Activated CD4-positive, alpha-beta T cell treated with anti-CD3 and anti-CD28 coated beads, Interleukin-2, amount 10 ng/mL, durations not matched to agents 24 days and 14 days (primary cell): ENCODE measurements at regions not wholly inside any gene's neighbourhood (a gene's known extent, or its start where the extent isn't known, plus 50 kb on each side); places are given as distances from the start of the nearest gene placed in this dataset.

Experiments
- DNase-seq: peaks from one replicate; pipeline ENCODE4 v3.0.0; 2022
- H3K27ac Mint-ChIP-seq: one replicate; pipeline ENCODE4 v1.8.0; 2022; ENCODE audit warnings: mild to moderate bottlenecking, mixed read lengths
- H3K27me3 Mint-ChIP-seq: one replicate; pipeline ENCODE4 v1.8.0; 2022; ENCODE audit warnings: mixed read lengths
- H3K36me3 Mint-ChIP-seq: one replicate; pipeline ENCODE4 v1.8.0; 2022; ENCODE audit warnings: low read depth, mild to moderate bottlenecking, mixed read lengths
- H3K4me1 Mint-ChIP-seq: one replicate; pipeline ENCODE4 v1.8.0; 2021; ENCODE audit warnings: mixed read lengths
- H3K4me3 Mint-ChIP-seq: one replicate; pipeline ENCODE4 v1.8.0; 2022; ENCODE audit warnings: mild to moderate bottlenecking, moderate library complexity, mixed read lengths
- H3K9me3 Mint-ChIP-seq: one replicate; pipeline ENCODE4 v1.8.0; 2021; ENCODE audit warnings: mixed read lengths
- intact Hi-C: fragments of 100-400 bp; cut with micrococcal nuclease; formaldehyde crosslinking; loops from one replicate; pipeline ENCODE4 v1.15.1; 2023

- no peak overlapping the region for H3K4me3 Mint-ChIP-seq
- peaks cover 1% of the 10 kb centered on the region for H3K4me1 Mint-ChIP-seq
- H3K27ac Mint-ChIP-seq, result no peak overlapping the region
- peak; percentile 88 for DNase-seq
- intact Hi-C loops, result no loop called here
- H3K27me3 Mint-ChIP-seq, result peaks cover 2% of the 10 kb centered on the region
- no peaks in the 10 kb centered on the region for H3K36me3 Mint-ChIP-seq
- no peaks in the 10 kb centered on the region for H3K9me3 Mint-ChIP-seq
These were observed 184.8 kb upstream of the CIBAR2 start for GRCh38 chr16:85296859-85297660.

- peaks cover 1% of the 10 kb centered on the region for H3K4me1 Mint-ChIP-seq
- intact Hi-C loops, result no loop called here
- H3K27me3 Mint-ChIP-seq, result peaks cover 2% of the 10 kb centered on the region
- no peaks in the 10 kb centered on the region for H3K9me3 Mint-ChIP-seq
- H3K36me3 Mint-ChIP-seq, result no peaks in the 10 kb centered on the region
- DNase-seq, result no peak
- H3K4me3 Mint-ChIP-seq, result no peak overlapping the region
- no peak overlapping the region for H3K27ac Mint-ChIP-seq
These were observed 185.6 kb upstream of the CIBAR2 start for GRCh38 chr16:85297881-85298280.

- H3K4me1 Mint-ChIP-seq, result peaks cover 16% of the 10 kb centered on the region
- H3K27ac Mint-ChIP-seq, result no peak overlapping the region
- H3K9me3 Mint-ChIP-seq, result no peaks in the 10 kb centered on the region
- DNase-seq, result no peak
- no peaks in the 10 kb centered on the region for H3K36me3 Mint-ChIP-seq
- H3K4me3 Mint-ChIP-seq, result no peak overlapping the region
- intact Hi-C loops, result loop anchor here (5.0 kb wide), 2 partner anchors 127 to 417 kb away; no protein-coding TSS in a partner anchor
- H3K27me3 Mint-ChIP-seq, result peaks cover 2% of the 10 kb centered on the region
These were observed 188.2 kb upstream of the CIBAR2 start for GRCh38 chr16:85300406-85300968.

- peaks cover 20% of the 10 kb centered on the region for H3K4me1 Mint-ChIP-seq
- H3K27me3 Mint-ChIP-seq, result peaks cover 2% of the 10 kb centered on the region
- H3K9me3 Mint-ChIP-seq, result no peaks in the 10 kb centered on the region
These were observed 189.0 kb upstream of the CIBAR2 start for GRCh38 chr16:85301231-85301630.

GRCh38 chr16:85302018-85302847, 190.0 kb upstream of the CIBAR2 start:
- intact Hi-C loops, result loop anchor here (2.0 to 5.0 kb wide), 3 partner anchors 125 to 415 kb away; partner anchors contain the start of gene GSE1
- DNase-seq, result no peak
- Mint-ChIP-seq H3K27ac (no peak overlapping the region), H3K4me3 (no peak overlapping the region), H3K9me3 (no peaks in the 10 kb centered on the region), H3K27me3 (peaks cover 2% of the 10 kb centered on the region), H3K36me3 (no peaks in the 10 kb centered on the region), H3K4me1 (peaks cover 25% of the 10 kb centered on the region)

More at GRCh38 chr16:85301231-85301630, 189.0 kb upstream of the CIBAR2 start:
- intact Hi-C loops, result loop anchor here (5.0 kb wide), 2 partner anchors 126 to 416 kb away; no protein-coding TSS in a partner anchor
- no peak for DNase-seq
- no peak overlapping the region for H3K4me3 Mint-ChIP-seq
- H3K36me3 Mint-ChIP-seq, result no peaks in the 10 kb centered on the region
- no peak overlapping the region for H3K27ac Mint-ChIP-seq

- H3K4me3 Mint-ChIP-seq, result peak overlapping the region; percentile 86
- intact Hi-C loops, result loop anchor here (1.0 to 5.0 kb wide), 4 partner anchors 27 to 414 kb away; partner anchors contain the start of gene GSE1
- H3K27me3 Mint-ChIP-seq, result peaks cover 2% of the 10 kb centered on the region
- no peaks in the 10 kb centered on the region for H3K36me3 Mint-ChIP-seq
- no peak overlapping the region for H3K27ac Mint-ChIP-seq
- DNase-seq, result no peak
- peaks cover 28% of the 10 kb centered on the region for H3K4me1 Mint-ChIP-seq
- no peaks in the 10 kb centered on the region for H3K9me3 Mint-ChIP-seq
These were observed 190.6 kb upstream of the CIBAR2 start for GRCh38 chr16:85302848-85303353.

- H3K4me1 Mint-ChIP-seq, result peaks cover 33% of the 10 kb centered on the region
- intact Hi-C loops, result loop anchor here (1.0 to 5.0 kb wide), 4 partner anchors 27 to 414 kb away; partner anchors contain the start of gene GSE1
- H3K27ac Mint-ChIP-seq, result peak overlapping the region; percentile 77
These were observed 191.1 kb upstream of the CIBAR2 start for GRCh38 chr16:85303354-85303883.

GRCh38 chr16:85304337-85304736, 192.1 kb upstream of the CIBAR2 start:
- intact Hi-C loops, result loop anchor here (5.0 kb wide), 2 partner anchors 123 to 413 kb away; no protein-coding TSS in a partner anchor
- DNase-seq, result no peak
- peaks cover 37% of the 10 kb centered on the region for H3K4me1 Mint-ChIP-seq
- H3K27ac Mint-ChIP-seq, result peak overlapping the region; percentile 75
- peak overlapping the region; percentile 86 for H3K4me3 Mint-ChIP-seq
- H3K36me3 Mint-ChIP-seq, result no peaks in the 10 kb centered on the region
- H3K9me3 Mint-ChIP-seq, result no peaks in the 10 kb centered on the region
- peaks cover 2% of the 10 kb centered on the region for H3K27me3 Mint-ChIP-seq

More at GRCh38 chr16:85303354-85303883, 191.1 kb upstream of the CIBAR2 start:
- Mint-ChIP-seq H3K9me3 (no peaks in the 10 kb centered on the region), H3K36me3 (no peaks in the 10 kb centered on the region), H3K27me3 (peaks cover 2% of the 10 kb centered on the region), H3K4me3 (peak overlapping the region; percentile 86)
- DNase-seq, result peak; percentile 95

- H3K36me3 Mint-ChIP-seq, result no peaks in the 10 kb centered on the region
- H3K4me3 Mint-ChIP-seq, result peak overlapping the region; percentile 73
- no peaks in the 10 kb centered on the region for H3K9me3 Mint-ChIP-seq
- peaks cover 2% of the 10 kb centered on the region for H3K27me3 Mint-ChIP-seq
- H3K4me1 Mint-ChIP-seq, result peaks cover 44% of the 10 kb centered on the region
- peak overlapping the region; percentile 95 for H3K27ac Mint-ChIP-seq
- intact Hi-C loops, result no loop called here
- peak; percentile 96 for DNase-seq
These were observed 194.0 kb upstream of the CIBAR2 start for GRCh38 chr16:85306071-85306792.

- H3K4me1 Mint-ChIP-seq, result peaks cover 48% of the 10 kb centered on the region
- no peaks in the 10 kb centered on the region for H3K27me3 Mint-ChIP-seq
- peak overlapping the region; percentile 73 for H3K4me3 Mint-ChIP-seq
- no peak for DNase-seq
- H3K27ac Mint-ChIP-seq, result peak overlapping the region; percentile 95
- no peaks in the 10 kb centered on the region for H3K9me3 Mint-ChIP-seq
- no peaks in the 10 kb centered on the region for H3K36me3 Mint-ChIP-seq
- intact Hi-C loops, result no loop called here
These were observed 194.7 kb upstream of the CIBAR2 start for GRCh38 chr16:85306793-85307551.

GRCh38 chr16:85307552-85308364, 195.5 kb upstream of the CIBAR2 start:
- intact Hi-C loops, result no loop called here
- Mint-ChIP-seq H3K36me3 (no peaks in the 10 kb centered on the region), H3K27me3 (no peaks in the 10 kb centered on the region), H3K4me1 (peaks cover 52% of the 10 kb centered on the region), H3K4me3 (no peak overlapping the region), H3K9me3 (no peaks in the 10 kb centered on the region), H3K27ac (no peak overlapping the region)
- DNase-seq, result no peak
